A549 (cell line): ENCODE measurements at regions not wholly inside any gene's neighbourhood (a gene's known extent, or its start where the extent isn't known, plus 50 kb on each side); places are given as distances from the start of the nearest gene placed in this dataset.

Experiments used
- BHLHE40 ChIP-seq: IDR thresholded peaks from 2 replicates; pipeline ENCODE4 v1.6.1; 2012; ENCODE audit warnings: low read depth, low read length, inconsistent platforms
- CHD2 ChIP-seq: fragments of 150-350 bp; IDR thresholded peaks from 2 replicates; pipeline ENCODE4 v1.6.1; 2014; ENCODE audit warnings: low read length; ENCODE audit not compliant: partially characterized antibody
- CTCF ChIP-seq: fragments of >200 bp; sonication (Bioruptor Twin); formaldehyde crosslinking; IDR thresholded peaks from 3 replicates; pipeline ENCODE4 v1.5.1; 2016
- HDAC2 ChIP-seq: fragments of 200-600 bp; sonication (generic); IDR thresholded peaks from 2 replicates; pipeline ENCODE4 v1.6.1; 2016
- HOXA7 ChIP-seq: fragments of 250-450 bp; sonication (Bioruptor Pico); IDR thresholded peaks from 2 replicates; pipeline ENCODE4 v1.5.0; 2020; ENCODE audit warnings: mild to moderate bottlenecking, moderate library complexity
- MAFK ChIP-seq: fragments of 450-650 bp; IDR thresholded peaks from 2 replicates; pipeline ENCODE4 v1.6.1; 2014; ENCODE audit not compliant: partially characterized antibody
- MAX ChIP-seq: IDR thresholded peaks from 2 replicates; pipeline ENCODE4 v1.6.1; 2012
- POLR2A ChIP-seq: IDR thresholded peaks from 2 replicates; pipeline ENCODE4 v1.6.1; 2012; ENCODE audit warnings: mild to moderate bottlenecking, low read length
- RAD21 ChIP-seq, 2 experiments: fragments of >200 bp in 1 of 2; sonication (Bioruptor Twin) in 1 of 2; formaldehyde crosslinking in 1 of 2; IDR thresholded peaks in 1 of 2; conservative IDR thresholded peaks in 1 of 2; 2 replicates in 1 of 2; 3 replicates in 1 of 2; pipeline ENCODE4 v1.6.1; 2012 to 2018; ENCODE audit warnings: inconsistent platforms in 1 of 2
- SREBF2 ChIP-seq: fragments of 450-650 bp; IDR thresholded peaks from 2 replicates; pipeline ENCODE4 v1.6.1; 2014; ENCODE audit warnings: mild to moderate bottlenecking, moderate library complexity
- TF ChIP-seq, protein P1 (sequence below): fragments of 150-350 bp; IDR thresholded peaks from 2 replicates; pipeline ENCODE4 v1.6.1; 2014; ENCODE audit warnings: low read depth, mild to moderate bottlenecking, low read length
- TF ChIP-seq, protein P2 (sequence below): IDR thresholded peaks from 2 replicates; pipeline ENCODE4 v1.6.1; 2012
- TF ChIP-seq, protein P3 (sequence below): IDR thresholded peaks from 2 replicates; pipeline ENCODE4 v1.6.1; 2012; ENCODE audit warnings: low read depth, borderline replicate concordance

DNA sequence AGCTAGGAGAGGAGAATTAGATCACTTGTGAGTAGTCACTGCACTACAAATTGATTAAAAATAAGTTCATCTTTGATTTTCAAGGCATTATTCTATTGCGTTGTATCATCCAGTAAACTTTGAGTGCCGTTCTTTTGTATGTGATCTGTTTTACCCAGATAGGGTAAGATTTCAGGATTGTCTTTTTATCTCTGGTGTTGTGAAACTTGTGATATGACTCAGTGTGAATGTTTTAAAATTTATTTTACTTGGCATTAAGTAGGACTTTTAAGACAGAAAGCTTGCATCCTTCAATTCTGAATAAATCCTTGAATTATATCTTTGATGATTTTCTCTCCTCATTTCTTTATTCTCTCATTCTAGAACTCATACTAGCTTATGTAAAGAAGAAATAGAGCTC is 93.3 kb upstream of the ADAMTS5 start:
- TF ChIP-seq CTCF (no peak), POLR2A (no peak), RAD21 (conservative IDR thresholded peaks at IDR 0.05 in 1 of 2, IDR thresholded peaks at IDR 0.05 in 1 of 2) (no peak), SREBF2 (no peak), CHD2 (no peak), MAX (no peak), BHLHE40 (no peak), MAFK (no peak), HDAC2 (no peak), HOXA7 (no peak)
- TF ChIP-seq, protein P1, sequence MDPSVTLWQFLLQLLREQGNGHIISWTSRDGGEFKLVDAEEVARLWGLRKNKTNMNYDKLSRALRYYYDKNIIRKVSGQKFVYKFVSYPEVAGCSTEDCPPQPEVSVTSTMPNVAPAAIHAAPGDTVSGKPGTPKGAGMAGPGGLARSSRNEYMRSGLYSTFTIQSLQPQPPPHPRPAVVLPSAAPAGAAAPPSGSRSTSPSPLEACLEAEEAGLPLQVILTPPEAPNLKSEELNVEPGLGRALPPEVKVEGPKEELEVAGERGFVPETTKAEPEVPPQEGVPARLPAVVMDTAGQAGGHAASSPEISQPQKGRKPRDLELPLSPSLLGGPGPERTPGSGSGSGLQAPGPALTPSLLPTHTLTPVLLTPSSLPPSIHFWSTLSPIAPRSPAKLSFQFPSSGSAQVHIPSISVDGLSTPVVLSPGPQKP: no peak
- TF ChIP-seq, protein P2, sequence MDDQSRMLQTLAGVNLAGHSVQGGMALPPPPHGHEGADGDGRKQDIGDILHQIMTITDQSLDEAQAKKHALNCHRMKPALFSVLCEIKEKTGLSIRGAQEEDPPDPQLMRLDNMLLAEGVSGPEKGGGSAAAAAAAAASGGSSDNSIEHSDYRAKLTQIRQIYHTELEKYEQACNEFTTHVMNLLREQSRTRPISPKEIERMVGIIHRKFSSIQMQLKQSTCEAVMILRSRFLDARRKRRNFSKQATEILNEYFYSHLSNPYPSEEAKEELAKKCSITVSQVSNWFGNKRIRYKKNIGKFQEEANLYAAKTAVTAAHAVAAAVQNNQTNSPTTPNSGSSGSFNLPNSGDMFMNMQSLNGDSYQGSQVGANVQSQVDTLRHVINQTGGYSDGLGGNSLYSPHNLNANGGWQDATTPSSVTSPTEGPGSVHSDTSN: no peak
- TF ChIP-seq, protein P3, sequence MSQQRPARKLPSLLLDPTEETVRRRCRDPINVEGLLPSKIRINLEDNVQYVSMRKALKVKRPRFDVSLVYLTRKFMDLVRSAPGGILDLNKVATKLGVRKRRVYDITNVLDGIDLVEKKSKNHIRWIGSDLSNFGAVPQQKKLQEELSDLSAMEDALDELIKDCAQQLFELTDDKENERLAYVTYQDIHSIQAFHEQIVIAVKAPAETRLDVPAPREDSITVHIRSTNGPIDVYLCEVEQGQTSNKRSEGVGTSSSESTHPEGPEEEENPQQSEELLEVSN: no peak
